ENCODE measurements at regions not wholly inside any gene's neighbourhood (a gene's known extent, or its start where the extent isn't known, plus 50 kb on each side); places are given as distances from the start of the nearest gene placed in this dataset.

DNA sequence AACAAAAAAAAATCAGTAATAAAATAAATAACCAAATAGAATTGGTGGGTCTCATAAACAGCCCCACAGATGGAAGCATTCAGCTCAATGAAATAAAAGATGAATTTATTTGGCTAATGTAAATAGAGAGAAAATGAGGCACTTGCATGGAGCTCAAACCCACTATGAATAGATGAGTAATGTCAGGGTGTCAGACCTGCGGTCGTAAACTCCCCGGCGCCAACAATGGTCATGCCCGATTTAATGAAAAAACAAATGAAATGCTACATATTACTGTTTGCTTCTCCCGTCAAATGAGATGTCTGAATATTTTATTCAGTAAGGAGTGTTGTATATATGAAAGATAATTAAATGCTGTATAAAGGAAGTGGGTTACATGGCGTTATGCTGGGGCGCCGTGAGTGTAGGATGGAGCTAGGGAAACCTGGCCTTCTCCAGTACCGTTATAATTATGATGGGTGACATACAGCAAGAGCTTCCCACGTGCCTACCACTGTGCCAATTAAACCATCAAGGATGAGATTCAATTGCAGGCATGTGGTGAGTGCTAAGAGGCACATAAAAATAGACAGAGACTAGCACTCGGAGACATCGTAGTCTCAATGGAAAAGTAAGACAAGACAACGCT, 648.1 kb downstream of the BCL11B start:
- no peak for DNase-seq (ENCODE audit: low read depth)

DNA sequence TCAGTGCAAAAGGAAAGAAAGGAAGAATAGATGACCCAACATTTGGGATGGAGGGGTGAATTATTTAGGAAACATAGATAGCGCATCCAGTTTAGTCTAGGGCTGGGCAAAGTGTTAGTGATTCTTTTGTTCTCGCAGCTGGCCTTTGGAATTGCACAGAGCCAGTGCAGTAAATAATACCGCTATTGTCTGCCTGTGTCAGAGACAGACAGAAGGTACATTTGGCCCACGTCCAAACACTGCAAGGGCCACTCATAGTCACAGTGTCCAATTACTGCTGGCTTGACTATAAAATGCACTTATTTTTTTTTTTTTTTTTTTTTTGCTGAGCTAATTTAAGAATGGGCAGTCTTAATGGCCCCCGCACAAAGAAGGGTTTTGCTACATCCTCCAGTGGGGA, 638.6 kb downstream of the BCL11B start:
- DNase-seq (ENCODE audit: low read depth), result no peak

DNA sequence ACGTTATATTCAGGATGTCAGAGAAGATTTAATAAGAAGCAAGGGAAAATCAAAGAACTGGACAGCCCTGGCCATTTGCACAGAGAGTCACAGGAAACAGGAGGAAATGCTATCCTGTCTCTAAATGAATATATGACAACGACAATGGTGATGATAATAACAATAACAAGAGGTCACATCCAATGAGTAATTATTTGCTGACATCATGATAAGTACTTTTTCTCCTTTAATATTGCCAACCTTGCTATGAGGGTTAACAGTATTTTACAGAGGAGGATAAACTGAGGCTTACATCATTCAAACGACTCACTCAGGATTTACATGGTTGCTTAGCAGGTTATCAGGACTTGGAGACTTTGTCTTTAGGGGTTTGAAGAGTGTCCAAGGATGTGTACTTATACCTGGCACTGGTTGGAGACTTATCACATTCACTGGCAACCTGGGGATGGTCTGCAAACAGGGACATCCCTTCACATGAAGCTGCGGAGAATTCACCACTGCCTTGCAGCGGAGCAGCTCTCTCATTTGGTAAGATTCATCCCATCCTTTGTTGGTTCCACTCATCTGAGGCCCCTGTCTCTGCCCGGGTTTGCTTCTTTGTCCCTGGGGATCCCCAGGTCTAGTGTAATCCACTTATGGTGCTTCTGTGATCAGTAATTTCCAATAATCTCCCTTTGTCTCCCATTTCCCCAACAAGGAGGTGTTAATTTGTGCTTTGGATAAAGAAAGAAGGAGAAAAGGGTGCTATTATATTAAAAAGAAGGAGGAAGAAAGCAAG, 637.8 kb downstream of the BCL11B start:
- no peak for DNase-seq (ENCODE audit: low read depth)

DNA sequence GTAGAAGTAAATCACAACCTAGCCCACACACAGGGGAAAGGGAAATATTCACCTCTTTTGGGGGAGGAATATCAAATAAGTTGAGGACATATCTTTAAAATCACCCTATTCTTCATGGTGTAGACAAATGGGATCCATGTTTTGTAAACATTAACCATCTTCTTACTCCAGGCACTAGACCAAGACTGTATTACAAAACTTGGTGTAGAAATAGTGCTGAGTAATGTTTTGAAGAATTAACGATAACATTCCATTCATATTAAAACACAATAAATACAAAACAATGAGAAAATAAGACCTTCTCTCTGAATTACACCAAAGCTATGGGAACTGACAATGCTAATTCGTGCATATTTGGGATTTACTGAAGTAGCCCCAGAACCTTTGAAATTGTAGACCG, 633.6 kb downstream of the BCL11B start:
- no peak for DNase-seq (ENCODE audit: low read depth)

DNA sequence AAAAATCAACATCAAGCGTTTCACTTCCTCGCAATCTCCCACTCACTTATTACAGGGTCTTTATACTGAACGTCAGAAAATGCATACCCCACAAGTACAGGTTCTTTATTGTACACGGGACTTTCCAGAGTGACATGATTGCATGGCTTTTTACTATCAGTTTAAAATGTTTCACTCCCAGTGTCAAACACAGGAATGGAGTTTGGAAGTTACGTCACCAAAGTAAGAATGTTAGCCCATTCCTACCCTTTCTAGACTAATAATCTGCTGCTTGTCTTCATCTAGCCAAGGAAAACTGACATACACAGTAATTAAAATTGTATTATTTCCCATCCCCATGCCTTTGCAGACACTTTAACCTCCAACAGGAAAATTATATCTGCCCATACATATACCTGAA, 624.2 kb downstream of the BCL11B start:
- DNase-seq (ENCODE audit: low read depth), result no peak

DNA sequence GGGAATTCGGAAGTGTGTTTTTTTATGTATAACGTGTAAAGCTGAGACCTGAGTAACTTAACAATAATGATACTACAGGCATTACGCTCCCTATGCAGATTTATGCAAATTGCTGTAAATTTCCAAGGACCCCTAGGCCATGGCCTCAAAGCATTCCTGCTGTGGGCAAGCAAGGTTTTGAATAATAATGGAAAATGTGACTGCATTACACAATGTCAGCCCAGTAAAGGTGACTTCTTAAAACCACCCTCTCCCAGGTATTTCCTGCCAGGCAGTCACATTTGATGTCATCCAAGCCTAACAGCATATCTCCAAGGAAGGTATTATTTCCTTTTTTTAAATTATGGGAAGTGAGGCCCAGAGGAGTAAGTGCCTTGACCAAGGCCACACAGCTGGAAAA, 621.0 kb downstream of the BCL11B start:
- DNase-seq (ENCODE audit: low read depth), result no peak

DNA sequence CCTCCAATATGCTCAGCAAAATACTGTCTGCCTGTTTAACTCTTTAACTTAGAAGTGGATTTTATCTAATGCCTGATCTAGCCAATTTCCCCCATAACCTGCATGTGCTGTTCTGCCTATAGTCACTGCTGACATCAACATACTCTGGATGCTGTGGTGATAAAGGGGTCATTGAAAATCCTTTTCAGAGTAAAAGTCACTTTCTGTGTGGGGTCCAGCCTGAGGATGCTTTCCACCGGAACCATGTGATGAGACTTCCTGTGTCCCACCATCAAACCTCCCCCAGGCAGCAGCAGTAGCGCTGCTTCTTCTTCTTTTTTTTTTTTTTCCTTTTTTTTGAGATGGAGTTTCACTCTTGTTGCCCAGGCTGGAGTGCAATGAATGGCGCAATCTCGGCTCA, 607.0 kb downstream of the BCL11B start:
- no peak for DNase-seq (ENCODE audit: low read depth)

DNA sequence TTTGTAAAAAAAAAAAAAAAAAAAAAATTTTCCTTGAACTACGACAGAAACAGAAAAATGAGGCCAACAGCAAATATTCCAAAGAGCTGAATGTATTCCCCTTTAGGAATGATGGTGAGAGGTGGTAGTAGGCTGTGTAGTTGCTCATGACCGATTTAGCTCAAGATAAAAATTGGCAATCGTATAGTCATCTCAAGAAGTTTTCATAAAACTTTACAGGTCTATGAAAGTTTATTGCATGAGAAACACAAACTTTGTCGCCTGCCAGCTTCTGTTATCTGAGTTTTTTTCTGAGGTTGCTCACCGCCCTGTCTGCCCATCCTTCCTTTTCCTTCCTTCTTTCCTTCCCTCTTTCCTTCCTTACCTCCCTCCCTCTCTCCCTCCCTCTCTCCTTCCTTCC, 605.5 kb downstream of the BCL11B start:
- no peak for DNase-seq (ENCODE audit: low read depth)

DNA sequence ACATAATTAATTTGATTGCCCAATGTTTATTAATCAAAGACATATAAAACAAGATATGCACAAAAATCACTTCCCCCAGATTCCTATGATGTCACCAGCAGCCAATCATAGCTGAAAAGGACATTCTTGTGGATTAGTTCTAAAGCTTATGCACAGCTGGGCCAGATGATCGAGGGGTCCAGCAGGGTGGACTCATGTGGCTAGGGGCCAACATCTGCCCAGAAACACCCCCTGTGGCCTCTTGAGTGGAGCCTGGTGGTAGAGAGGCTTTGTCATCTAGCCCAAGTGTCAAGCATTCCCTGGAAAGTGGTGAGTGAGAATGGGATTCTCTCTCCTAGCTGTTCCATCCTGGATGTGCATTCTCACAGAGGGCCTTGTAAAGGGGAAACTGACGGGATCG, 590.0 kb downstream of the BCL11B start:
- no peak for DNase-seq (ENCODE audit: low read depth)

DNA sequence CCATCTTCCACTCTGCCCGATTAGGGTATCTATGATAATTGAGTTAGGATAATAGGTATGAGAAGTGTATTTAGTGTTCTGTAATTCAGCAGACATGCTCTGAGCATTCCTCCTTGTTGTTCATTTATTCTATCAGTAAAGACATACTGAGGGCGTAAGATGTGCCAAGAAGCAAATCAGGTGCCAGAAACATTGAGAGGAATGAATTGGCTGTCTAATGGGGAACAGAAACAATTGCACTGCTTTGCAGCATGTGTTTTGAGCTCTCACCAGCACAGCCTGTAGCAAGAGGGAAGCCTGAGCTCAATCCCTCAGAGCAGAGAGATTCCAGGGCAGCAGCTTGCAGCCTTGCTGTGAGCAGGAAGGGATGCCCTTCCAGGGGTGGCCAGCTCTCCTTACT, 589.3 kb downstream of the BCL11B start:
- DNase-seq (ENCODE audit: low read depth), result no peak

DNA sequence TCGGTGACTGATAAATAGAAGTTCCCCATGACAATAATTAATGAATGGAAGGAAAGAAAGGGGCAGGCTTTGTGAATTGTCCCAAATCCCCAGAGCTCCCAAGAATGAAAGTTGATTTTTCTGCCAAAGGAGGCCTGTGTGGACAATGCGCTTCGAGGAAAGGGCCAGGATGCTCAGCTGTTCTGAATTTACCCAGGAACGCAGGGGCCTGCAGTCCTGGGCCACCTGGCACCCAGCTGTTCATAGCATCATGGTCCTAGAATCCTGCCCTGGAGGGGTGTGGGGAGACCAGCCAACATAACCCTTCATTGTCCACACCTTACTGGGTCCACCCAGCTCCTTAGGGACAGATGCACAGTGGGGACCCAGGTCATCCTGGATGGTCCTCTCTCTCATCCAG, 587.5 kb downstream of the BCL11B start:
- DNase-seq (ENCODE audit: low read depth), result no peak

DNA sequence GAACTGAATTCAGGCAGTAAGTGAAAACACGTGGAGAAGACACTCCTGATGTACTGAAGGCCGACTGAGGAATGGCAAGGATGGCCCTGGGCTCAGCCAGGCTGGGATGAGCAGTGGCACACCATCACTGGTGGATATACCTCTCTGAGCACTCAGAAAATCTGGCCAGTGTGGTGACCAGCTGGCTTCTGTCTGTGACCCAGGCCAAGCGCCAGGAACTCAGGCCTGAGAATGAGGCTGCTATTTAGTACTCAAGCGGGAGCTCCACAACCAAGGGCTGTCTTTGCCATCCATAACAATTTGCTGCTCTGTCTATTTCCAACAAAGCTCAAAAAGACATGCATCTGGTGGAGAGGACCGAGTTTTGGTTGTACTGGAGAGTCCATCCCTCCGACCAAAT, 586.3 kb downstream of the BCL11B start:
- no peak for DNase-seq (ENCODE audit: low read depth)

DNA sequence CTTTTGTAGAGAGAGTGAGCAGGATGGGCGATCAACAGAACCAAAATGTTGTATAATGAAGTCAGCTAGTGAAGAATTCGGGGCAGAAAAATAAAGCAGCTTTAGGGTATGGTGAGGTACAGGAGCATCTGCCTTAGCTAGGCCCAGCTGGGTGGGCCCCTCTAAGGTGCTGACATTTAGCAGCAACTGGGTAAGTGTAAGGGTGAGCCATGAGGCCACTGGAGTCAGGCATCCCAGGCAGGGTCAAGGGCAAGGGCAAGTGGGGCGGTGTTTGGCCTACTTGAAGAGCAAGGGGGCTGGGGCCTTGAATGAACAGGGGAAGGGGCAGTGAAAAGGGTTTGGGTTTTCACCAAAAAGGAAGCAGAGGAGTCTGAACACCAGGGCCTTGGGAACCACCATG, 583.6 kb downstream of the BCL11B start:
- DNase-seq (ENCODE audit: low read depth), result no peak

DNA sequence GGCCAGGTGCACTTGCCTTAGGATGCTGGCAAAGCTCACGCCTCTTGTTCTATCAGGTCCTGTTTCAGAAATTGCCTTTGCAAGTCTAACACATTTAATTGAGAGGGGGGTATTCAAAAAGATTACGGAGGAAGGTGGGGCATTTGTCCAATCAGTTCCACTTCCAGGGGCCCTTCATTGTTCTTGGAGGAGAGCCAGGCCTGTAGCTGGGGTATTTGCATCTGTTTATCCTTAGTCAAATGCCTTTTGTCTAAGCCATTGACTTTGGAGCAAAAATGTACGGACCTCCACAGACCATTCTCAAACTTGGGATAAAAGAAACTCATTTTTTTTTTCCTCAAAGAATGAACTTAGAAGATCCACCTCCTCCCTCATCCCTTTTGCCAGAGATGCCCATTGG, 582.0 kb downstream of the BCL11B start:
- no peak for DNase-seq (ENCODE audit: low read depth)

DNA sequence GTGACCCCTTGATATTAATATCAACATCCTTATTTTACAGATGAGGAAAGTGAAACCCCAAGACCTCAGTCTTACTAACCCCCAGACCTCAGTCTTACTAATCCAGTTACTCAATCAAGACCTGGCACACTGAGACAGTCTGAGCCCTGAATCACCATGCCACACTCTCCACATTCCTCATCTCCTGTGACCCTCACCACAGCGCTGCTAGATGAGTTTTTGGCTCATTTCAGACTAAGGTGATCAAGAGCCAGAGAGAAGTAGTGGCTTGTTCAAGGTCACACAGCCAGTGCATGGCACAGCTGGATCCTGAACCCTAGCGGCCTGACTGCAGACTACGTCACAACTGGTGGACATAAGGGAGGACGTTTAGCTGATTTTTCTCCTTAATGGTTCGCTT, 579.2 kb downstream of the BCL11B start:
- DNase-seq (ENCODE audit: low read depth), result no peak

DNA sequence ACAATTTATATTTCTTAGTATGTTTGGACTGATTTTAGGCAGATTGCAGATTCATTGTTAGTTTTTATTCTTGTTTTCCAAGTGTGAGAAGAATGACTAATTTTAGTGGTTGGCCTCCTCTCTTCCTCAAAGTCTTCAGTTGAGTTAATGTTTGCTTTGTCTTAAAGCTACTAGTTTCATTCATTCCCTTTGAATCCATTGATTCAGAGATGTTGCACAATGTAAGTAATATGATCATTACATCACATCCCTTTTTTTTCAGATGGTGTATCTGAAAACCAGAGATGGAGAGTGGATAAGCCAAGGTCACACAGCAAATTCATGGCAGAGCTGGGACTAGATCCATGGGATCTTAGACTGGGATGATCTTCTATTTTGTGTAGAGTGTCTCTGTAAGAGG, 577.5 kb downstream of the BCL11B start:
- DNase-seq (ENCODE audit: low read depth), result no peak

DNA sequence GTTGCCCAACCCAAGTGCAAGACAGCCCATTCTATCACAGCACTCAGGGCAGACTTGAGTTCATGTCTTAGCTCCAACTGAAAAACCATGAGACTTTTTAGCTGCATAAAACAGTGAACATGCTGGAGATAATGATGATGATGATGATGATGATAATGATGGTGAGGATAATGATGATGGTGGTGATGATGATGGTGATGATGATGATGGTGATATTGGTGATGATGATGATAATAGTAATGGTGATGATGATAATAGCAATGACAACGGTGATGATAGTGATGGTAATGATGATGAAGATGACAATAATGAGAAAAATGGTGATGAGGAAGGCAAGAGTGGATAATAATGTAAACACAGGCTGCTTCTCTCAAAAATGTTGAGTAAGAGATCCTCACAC, 576.2 kb downstream of the BCL11B start:
- DNase-seq (ENCODE audit: low read depth), result no peak

DNA sequence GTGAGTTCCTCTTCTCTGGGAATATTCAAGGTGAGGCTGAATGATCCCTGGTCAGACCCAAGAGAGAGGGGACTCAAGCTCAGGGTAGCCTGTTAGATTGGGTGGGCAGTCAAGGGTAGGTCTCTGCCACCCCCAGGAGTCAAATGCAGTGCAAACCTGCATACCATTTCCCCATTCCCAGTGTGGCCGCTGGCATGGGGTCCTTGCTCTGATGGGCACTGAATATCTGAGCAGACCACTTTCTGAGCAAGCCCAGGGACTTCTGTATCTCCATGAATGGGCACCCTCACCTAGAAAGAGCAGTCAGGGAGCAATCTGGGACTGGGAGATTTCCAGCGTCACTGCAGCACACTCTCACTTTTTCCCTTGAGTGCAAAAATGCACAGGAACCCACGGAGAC, 573.7 kb downstream of the BCL11B start:
- no peak for DNase-seq (ENCODE audit: low read depth)

DNA sequence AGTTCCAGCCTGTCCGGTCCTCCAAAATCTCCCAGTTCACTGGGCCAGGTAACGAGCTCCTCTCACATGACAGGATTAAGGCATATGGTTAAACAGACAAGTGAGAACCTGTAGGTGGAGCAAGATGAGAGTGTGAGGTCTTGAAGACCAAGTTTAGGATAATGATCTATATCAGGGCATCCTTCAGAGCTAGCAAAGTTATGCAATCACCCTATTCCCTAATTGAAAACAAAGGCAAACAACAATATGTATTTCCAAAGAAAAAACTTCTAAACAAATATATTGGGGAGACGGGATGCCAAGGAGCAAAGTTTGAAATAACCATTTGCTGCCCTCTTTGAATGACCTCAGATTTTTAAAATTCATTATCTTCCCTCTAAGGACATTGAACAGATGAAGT, 571.2 kb downstream of the BCL11B start:
- no peak for DNase-seq (ENCODE audit: low read depth)

DNA sequence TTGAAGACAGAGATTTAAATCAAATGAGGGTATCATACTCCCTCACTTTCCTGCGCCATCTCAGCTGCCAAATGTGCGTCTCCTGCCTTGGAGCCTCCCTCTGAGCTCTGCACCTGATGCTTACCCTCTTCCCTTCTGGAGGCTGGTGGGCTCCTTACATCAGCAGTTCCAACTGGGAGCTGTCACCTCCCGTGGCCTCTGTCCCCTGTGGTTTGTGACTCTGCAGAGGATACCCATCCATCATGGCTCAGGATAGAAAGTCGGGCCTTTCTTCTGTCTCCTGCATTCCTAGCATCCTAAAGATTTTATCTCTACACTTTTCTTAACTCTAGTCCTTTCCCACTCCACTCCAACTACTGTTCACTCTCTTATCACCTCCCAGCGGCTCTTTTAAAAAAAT, 570.6 kb downstream of the BCL11B start:
- no peak for DNase-seq (ENCODE audit: low read depth)

DNA sequence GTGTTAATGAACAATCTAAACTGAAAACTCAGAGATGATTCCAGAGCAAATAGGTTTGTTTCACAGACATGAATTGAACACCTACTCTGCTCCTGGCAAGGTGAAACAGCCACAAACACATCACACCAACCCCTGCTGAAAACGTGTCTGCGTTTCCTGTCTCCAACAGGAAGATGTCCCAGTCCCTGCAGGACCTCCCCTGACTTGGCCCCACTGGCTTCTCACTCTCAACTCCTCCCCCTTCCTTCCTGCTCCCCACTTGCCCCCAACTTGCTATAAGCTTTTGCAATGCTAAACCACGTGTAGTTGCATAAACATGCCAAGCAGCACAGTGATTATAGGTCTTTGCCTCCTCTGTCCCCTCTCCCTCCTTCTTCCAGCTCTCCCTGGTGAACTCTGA, 567.6 kb downstream of the BCL11B start:
- DNase-seq (ENCODE audit: low read depth), result no peak

DNA sequence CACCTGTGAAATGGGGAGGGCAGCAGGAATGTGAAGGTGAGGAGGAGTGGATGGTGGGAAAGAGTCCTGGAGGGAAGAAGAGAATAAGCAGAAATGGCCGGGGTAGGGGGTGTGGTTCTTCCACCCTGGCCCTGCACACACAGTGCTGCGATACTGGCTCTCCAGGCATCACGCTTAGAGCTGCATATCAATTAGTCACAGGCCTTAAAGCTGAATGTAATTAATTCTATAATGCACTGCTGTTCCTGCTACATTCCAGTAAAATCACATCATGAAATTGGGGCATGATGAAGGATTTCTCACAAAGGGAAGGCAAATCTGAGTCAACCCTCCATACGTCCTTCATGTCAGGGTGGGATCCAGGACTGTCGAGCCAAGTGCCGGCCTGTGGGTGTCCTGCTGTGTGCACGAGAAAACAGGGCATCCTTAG, 566.1 kb downstream of the BCL11B start:
- no peak for DNase-seq (ENCODE audit: low read depth)

DNA sequence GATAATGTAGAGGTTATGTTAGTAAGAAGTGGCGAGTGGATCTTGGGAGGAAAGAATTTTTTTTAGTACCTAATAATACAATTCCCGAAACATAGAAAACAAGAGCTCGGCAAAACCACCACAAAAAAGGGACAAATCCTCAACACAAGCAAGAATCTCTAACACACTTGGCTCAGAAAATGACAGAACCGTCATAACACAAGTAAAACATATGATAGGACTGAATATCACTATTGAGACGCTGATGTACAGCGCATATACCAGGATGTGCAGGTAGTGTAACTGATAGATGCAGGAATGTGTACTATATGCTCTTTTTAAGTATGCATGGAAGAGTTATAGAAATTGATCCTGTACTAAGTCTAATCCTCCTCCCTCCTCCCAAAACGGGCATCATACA, 564.5 kb downstream of the BCL11B start:
- no peak for DNase-seq (ENCODE audit: low read depth)

DNA sequence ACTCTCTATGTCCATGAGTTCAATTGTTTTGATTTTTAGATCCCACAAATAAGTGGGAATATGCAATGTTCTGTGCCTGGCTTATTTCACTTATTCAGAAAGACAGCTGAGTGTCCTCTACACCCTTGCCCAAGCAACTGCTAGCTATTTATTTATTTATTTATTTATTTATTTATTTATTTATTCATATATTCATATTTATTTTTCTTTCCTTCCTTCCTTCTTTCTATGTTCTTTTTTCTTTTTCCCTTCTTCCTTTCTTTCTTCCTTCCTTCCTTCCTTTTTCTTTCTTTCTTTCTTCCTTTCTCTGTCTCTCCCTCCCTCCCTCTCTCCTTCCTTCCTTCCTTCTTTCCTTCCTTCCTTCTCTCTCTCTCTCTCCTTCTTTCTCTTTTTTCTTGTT, 563.4 kb downstream of the BCL11B start:
- DNase-seq (ENCODE audit: low read depth), result no peak

All from HS-5 (cell line).